WTC11 (cell line): ENCODE measurements at regions not wholly inside any gene's neighbourhood (a gene's known extent, or its start where the extent isn't known, plus 50 kb on each side); places are given as distances from the start of the nearest gene placed in this dataset.

ENCODE experiments used
- GABPB1 ChIP-seq: sonication (generic); formaldehyde crosslinking; IDR thresholded peaks from 2 replicates; pipeline ENCODE4 v1.8.1; 2023; ENCODE audit warnings: mild to moderate bottlenecking, missing genetic modification reagents
- MAX ChIP-seq: sonication (generic); formaldehyde crosslinking; IDR thresholded peaks from 2 replicates; pipeline ENCODE4 v1.8.0; 2022; ENCODE audit warnings: mild to moderate bottlenecking, missing genetic modification reagents
- NFYB ChIP-seq: sonication (generic); formaldehyde crosslinking; conservative IDR thresholded peaks from 2 replicates; pipeline ENCODE4 v1.8.0; 2022; ENCODE audit warnings: low read depth, missing genetic modification reagents
- TF ChIP-seq, protein P1 (sequence below): fragments of 200-600 bp; IDR thresholded peaks from 2 replicates; pipeline ENCODE4 v1.8.0; 2022; ENCODE audit warnings: antibody characterized with exemption

GRCh38 chr5:125554355-125554754, 807.9 kb upstream of the ZNF608 start:
- TF ChIP-seq NFYB = no peak
- no peak for TF ChIP-seq MAX (CRISPR knock-in tag)
- TF ChIP-seq, protein P1, sequence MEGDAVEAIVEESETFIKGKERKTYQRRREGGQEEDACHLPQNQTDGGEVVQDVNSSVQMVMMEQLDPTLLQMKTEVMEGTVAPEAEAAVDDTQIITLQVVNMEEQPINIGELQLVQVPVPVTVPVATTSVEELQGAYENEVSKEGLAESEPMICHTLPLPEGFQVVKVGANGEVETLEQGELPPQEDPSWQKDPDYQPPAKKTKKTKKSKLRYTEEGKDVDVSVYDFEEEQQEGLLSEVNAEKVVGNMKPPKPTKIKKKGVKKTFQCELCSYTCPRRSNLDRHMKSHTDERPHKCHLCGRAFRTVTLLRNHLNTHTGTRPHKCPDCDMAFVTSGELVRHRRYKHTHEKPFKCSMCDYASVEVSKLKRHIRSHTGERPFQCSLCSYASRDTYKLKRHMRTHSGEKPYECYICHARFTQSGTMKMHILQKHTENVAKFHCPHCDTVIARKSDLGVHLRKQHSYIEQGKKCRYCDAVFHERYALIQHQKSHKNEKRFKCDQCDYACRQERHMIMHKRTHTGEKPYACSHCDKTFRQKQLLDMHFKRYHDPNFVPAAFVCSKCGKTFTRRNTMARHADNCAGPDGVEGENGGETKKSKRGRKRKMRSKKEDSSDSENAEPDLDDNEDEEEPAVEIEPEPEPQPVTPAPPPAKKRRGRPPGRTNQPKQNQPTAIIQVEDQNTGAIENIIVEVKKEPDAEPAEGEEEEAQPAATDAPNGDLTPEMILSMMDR = no peak
- no peak for TF ChIP-seq GABPB1 (CRISPR knock-in tag)
